ENCODE measurements at regions not wholly inside any gene's neighbourhood (a gene's known extent, or its start where the extent isn't known, plus 50 kb on each side); places are given as distances from the start of the nearest gene placed in this dataset.

DNA sequence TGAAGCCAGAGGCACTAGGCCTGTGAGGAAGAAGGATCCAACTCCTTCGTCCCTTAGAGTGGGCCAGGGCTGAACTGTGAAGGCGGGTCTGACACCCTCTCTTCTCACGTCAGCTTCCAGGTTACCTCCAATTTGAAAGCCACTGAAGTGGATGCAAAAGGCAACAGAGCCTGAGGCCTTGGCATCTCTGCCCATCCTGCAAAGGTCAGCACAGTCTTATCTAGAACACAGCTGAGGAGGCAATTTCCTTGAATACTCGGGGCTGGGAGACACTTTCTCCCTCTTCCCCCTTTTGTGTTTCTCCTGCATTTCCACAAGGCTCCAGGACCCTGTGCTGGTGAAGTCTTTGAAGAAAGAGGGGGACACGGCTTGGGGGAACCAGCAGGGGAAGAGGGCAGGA is 91.6 kb upstream of the PAX6 start:
- TF ChIP-seq, protein P1, sequence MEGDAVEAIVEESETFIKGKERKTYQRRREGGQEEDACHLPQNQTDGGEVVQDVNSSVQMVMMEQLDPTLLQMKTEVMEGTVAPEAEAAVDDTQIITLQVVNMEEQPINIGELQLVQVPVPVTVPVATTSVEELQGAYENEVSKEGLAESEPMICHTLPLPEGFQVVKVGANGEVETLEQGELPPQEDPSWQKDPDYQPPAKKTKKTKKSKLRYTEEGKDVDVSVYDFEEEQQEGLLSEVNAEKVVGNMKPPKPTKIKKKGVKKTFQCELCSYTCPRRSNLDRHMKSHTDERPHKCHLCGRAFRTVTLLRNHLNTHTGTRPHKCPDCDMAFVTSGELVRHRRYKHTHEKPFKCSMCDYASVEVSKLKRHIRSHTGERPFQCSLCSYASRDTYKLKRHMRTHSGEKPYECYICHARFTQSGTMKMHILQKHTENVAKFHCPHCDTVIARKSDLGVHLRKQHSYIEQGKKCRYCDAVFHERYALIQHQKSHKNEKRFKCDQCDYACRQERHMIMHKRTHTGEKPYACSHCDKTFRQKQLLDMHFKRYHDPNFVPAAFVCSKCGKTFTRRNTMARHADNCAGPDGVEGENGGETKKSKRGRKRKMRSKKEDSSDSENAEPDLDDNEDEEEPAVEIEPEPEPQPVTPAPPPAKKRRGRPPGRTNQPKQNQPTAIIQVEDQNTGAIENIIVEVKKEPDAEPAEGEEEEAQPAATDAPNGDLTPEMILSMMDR (IDR thresholded peaks at IDR 0.05; ENCODE audit: insufficient read depth, low read length, poor library complexity, severe bottlenecking): no peak
- no peak for TF ChIP-seq EZH2phosphoT487 (conservative IDR thresholded peaks at IDR 0.05; ENCODE audit: low read length)
